ENCODE measurements at regions not wholly inside any gene's neighbourhood (a gene's known extent, or its start where the extent isn't known, plus 50 kb on each side); places are given as distances from the start of the nearest gene placed in this dataset.

- no peak for TF ChIP-seq CTCF (IDR thresholded peaks at IDR 0.05; ENCODE audit: low read depth, low read length)
- TF ChIP-seq POLR2A (IDR thresholded peaks at IDR 0.05; ENCODE audit: extremely low read depth, insufficient read length) = no peak
- no peak for TF ChIP-seq MAX (IDR thresholded peaks at IDR 0.05; ENCODE audit: low read depth, low read length)
Observed at GRCh38 chr19:21608571-21608970, 103.2 kb downstream of the ZNF429 start.

Measured in NB4 (cell line).